Endothelial cell of hepatic sinusoid (primary cell): ENCODE measurements at regions not wholly inside any gene's neighbourhood (a gene's known extent, or its start where the extent isn't known, plus 50 kb on each side); places are given as distances from the start of the nearest gene placed in this dataset.
"Not testable (repeated sequence)": the region's sequence is repeated elsewhere in the genome, so short reads cannot be mapped to it uniquely, and the experiment has no call there.

Experiments
- in situ Hi-C: cut with HindIII; loops from 2 replicates; pipeline ENCODE4 v1.10.0; 2017; ENCODE audit warnings: low sequenced_read_pairs

- in situ Hi-C loops = no loop called here
Measured at GRCh38 chr3:65126527-65127410, 439.0 kb upstream of the ADAMTS9 start.

GRCh38 chr3:65120156-65120555, 432.4 kb upstream of the ADAMTS9 start:
- in situ Hi-C loops = not testable (repeated sequence)

GRCh38 chr3:65118912-65119499, 431.2 kb upstream of the ADAMTS9 start:
- in situ Hi-C loops = no loop called here

GRCh38 chr3:65114041-65114440, 426.2 kb upstream of the ADAMTS9 start:
- in situ Hi-C loops = no loop called here

GRCh38 chr3:65112751-65113300, 425.0 kb upstream of the ADAMTS9 start:
- in situ Hi-C loops = no loop called here

- in situ Hi-C loops = no loop called here
Measured at GRCh38 chr3:65110661-65111060, 422.9 kb upstream of the ADAMTS9 start.

DNA sequence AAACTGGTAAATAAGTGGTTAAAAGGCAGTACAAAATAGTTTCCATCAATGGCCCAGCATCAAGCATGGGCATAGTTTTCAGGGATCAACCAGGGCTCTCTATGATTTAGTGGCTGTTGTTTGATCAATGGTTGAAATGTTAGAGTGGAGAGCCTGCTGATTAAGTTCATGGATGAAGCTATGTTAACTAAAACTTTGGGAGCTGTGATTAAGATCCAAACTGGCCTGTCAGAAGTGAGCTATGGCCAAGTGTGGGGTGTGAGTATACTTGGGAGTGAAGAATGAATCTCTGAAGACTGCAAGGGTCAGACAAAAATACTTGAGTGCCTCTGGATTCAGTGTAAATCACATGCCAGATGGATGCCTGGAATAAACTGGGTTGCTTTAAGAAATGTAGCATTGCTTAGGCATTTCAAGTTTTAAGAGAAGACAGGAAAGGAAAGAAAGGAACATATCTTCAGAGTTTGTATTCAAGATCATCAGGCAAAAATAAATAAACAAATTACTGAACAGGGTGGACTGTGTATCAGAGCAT, 422.2 kb upstream of the ADAMTS9 start:
- in situ Hi-C loops = no loop called here

DNA sequence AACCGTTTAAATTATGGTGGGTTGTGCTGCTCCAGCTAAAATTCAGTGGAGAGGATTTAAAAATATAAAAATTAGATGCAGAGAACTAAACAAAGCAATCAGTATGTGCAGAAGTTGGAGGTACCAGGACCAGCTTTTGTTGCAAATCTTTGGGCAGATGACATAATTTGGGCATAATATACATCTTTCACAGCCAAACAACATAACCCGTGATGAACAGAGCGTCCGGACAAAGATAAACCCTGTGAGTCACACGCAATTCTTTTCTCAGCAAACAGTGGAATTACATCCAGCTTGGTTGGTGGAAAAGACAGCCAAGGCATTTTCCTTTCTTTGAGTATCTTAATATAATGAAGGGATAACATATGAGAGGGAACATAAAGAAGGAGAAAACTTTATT, 419.4 kb upstream of the ADAMTS9 start:
- in situ Hi-C loops = no loop called here

DNA sequence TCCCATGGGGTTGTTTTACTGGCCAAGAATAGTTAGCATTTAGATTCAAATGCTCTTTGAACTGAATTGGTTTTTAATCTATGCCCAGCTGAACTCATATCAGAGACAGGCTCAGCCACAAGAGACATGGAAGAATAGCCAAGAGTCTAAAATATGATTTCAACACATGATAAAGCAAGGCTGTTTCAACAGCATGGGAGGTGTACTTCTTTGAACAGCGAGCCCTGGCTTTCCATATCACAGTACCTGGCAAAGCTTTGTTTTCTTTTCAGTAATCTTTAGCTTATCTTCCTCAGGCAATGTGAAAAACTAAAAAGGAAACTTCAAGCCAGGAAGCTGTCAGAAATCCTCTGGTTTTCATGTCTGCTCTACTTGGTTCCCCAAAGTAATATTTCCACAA, 413.6 kb upstream of the ADAMTS9 start:
- in situ Hi-C loops = no loop called here

DNA sequence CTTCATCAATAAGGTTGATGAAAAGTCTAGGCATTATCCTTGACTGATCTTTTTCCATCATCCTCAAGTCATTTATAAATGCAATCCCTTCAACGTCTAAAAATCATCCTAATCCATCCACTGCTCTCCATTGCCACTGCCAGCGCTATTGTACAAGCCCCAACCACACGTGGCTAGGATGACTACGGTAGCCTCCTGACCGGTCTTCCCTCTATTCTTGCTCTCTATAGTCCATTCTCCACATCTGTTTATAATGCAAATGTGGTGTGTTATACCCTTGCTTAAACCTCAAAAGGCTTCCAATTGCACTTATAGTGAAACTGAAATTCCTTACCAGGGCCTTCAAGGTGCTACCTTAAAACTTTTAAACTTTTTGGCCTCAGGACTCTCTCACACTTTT, 410.6 kb upstream of the ADAMTS9 start:
- in situ Hi-C loops = no loop called here

GRCh38 chr3:65096110-65096745, 408.4 kb upstream of the ADAMTS9 start:
- in situ Hi-C loops = no loop called here

DNA sequence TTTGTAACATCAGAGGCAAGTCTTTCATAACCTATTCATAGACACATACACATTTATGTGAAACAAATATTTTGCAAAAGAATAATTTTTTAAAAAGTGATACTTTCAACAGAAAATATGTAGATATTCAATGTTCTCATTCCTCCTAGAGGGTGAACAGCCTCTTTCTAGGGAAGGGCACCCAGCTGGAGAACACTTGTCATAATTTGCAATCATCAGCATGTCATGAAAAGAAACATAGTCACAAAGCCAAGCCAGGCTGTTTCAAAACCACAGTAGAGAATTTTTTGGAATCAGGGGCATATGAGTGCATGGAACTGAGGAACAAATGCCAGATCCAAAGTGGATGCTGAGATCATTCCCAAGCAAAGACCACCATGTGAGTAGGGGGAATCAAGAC, 406.9 kb upstream of the ADAMTS9 start:
- in situ Hi-C loops = no loop called here

DNA sequence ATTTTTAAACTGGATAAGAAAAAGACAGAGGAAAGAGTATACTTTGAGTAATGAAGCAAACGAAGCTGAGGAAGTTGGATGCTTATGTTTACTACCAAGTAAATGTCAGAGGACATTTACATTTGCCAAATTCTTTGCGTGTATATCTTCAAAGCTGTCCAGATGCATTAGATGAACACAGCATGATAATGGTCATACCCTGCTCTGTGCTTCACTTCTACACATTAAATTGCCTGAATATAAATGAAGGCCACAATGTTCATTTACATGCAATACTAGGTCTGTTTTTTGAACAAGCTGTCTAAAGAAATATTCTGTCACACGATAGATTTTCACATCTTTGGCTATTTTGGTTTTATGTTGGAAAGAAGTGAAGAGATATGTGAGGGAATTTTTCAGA, 405.8 kb upstream of the ADAMTS9 start:
- in situ Hi-C loops = no loop called here

GRCh38 chr3:65091565-65091964, 403.8 kb upstream of the ADAMTS9 start:
- in situ Hi-C loops = no loop called here

GRCh38 chr3:65083240-65083639, 395.4 kb upstream of the ADAMTS9 start:
- in situ Hi-C loops = no loop called here

GRCh38 chr3:65081536-65081935, 393.7 kb upstream of the ADAMTS9 start:
- in situ Hi-C loops = no loop called here

DNA sequence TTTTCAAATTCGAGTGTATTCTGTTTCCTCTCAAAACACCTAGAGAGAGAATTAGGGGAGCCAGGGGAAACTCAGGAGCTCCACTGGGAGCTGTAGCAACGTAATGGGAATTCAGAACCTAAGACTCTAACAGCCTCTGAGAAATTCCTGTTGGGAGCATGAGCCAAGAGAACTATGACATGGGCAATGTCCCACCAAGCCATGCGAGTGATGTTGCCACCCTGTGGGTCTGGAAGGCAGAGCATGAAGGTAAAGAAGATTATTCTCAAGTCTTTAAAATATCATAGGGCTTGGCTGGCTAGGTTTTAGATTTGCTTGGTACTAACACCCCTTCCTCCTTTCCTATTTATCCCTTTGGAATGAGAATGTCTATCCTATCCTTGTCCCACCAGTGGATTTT, 392.6 kb upstream of the ADAMTS9 start:
- in situ Hi-C loops = no loop called here

DNA sequence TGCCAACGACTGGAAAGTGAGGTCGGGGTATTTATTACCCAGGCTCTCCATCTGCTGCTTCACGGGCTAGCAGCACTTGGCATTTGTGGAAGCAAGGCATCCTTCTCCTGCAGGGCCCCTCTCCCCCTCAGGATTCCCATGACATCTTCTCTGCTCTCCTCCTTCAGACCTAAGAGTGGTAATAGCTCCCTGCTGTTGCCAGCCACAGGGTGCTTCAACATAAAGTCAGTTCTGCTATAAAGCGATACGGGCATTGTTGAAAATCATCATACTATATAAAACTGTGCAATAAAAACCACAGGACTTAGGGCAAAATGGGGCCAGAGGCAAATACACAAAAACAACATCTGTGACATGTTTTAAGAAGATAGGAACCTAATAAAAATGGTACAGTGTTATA, 391.8 kb upstream of the ADAMTS9 start:
- in situ Hi-C loops = no loop called here

DNA sequence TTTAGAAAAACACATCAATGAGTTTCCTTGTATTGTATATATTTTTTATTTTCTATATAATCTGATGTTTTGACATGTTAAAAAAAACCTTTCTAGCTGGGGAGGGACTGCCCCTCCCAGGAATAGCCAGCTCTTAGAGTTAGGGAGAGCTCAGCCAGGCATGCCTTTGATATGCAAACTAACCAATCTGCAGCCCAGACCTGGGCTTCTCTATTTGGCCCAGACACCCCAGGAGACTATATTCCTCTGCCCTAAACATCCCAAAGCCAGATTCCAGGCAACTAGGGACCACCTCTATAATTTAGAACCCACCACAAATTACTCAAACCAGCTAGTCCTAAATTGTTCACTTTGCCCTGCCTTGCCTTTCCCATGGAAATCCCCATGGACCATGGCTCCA, 390.9 kb upstream of the ADAMTS9 start:
- in situ Hi-C loops = no loop called here

- in situ Hi-C loops = no loop called here
Measured at GRCh38 chr3:65077124-65077523, 389.3 kb upstream of the ADAMTS9 start.

- in situ Hi-C loops = no loop called here
Measured at GRCh38 chr3:65070968-65071367, 383.2 kb upstream of the ADAMTS9 start.
